Naive B cell (primary cell): ENCODE measurements at regions not wholly inside any gene's neighbourhood (a gene's known extent, or its start where the extent isn't known, plus 50 kb on each side); places are given as distances from the start of the nearest gene placed in this dataset.
"Not testable (repeated sequence)": the region's sequence is repeated elsewhere in the genome, so short reads cannot be mapped to it uniquely, and the experiment has no call there.

Source experiments
- ATAC-seq, 2 donors: fragments of 150-1000 bp; cut with Tn5 transposase; 2 replicates each; pipeline ENCODE4 v1.10.0; 2021; ENCODE audit warnings: low read depth in 2 of 2, mild to moderate bottlenecking in 2 of 2, moderate library complexity in 2 of 2
- DNase-seq: peaks from one replicate; pipeline ENCODE4 v3.0.0; 2022
- H3K27ac Mint-ChIP-seq, 6 donors: one replicate each; pipeline ENCODE4 v1.8.0; 2020 to 2022; ENCODE audit warnings: mild to moderate bottlenecking in 6 of 6, mixed read lengths in 6 of 6, moderate library complexity in 5 of 6, inconsistent platforms in 2 of 6
- H3K27me3 Mint-ChIP-seq, 3 donors: one replicate each; pipeline ENCODE4 v1.8.0; 2021 to 2022; ENCODE audit warnings: mixed read lengths in 3 of 3, mild to moderate bottlenecking in 1 of 3
- H3K36me3 Mint-ChIP-seq, 2 donors: one replicate each; pipeline ENCODE4 v1.8.0; 2020 to 2022; ENCODE audit warnings: mixed read lengths in 2 of 2, inconsistent platforms in 1 of 2, mild to moderate bottlenecking in 1 of 2
- H3K4me1 Mint-ChIP-seq, 3 donors: one replicate each; pipeline ENCODE4 v1.8.0; 2020 to 2022; ENCODE audit warnings: mixed read lengths in 3 of 3, inconsistent platforms in 1 of 3, mild to moderate bottlenecking in 1 of 3, moderate library complexity in 1 of 3
- H3K4me3 Mint-ChIP-seq, 8 donors: one replicate each; pipeline ENCODE4 v1.8.0; 2020 to 2022; ENCODE audit warnings: mild to moderate bottlenecking in 8 of 8, mixed read lengths in 8 of 8, moderate library complexity in 8 of 8, inconsistent platforms in 2 of 8
- H3K9me3 Mint-ChIP-seq, 7 donors: one replicate each; pipeline ENCODE4 v1.8.0; 2020 to 2022; ENCODE audit warnings: mixed read lengths in 7 of 7, mild to moderate bottlenecking in 5 of 7, inconsistent platforms in 2 of 7, moderate library complexity in 1 of 7

GRCh38 chr21:6363591-6363990 is 4157.8 kb upstream of the TPTE start:
- H3K27ac Mint-ChIP-seq: not testable (repeated sequence)

GRCh38 chr21:6368824-6369223 is 4152.6 kb upstream of the TPTE start:
- not testable (repeated sequence) for H3K27ac Mint-ChIP-seq, H3K4me3 Mint-ChIP-seq, DNase-seq, H3K4me1 Mint-ChIP-seq, ATAC-seq, H3K27me3 Mint-ChIP-seq, H3K36me3 Mint-ChIP-seq, H3K9me3 Mint-ChIP-seq

More at GRCh38 chr21:6363591-6363990, 4157.8 kb upstream of the TPTE start:
- not testable (repeated sequence) for DNase-seq, ATAC-seq, H3K4me1 Mint-ChIP-seq, H3K36me3 Mint-ChIP-seq, H3K27me3 Mint-ChIP-seq, H3K9me3 Mint-ChIP-seq, H3K4me3 Mint-ChIP-seq

- not testable (repeated sequence) for H3K27ac Mint-ChIP-seq, H3K4me1 Mint-ChIP-seq, H3K27me3 Mint-ChIP-seq, ATAC-seq, H3K9me3 Mint-ChIP-seq, DNase-seq, H3K36me3 Mint-ChIP-seq, H3K4me3 Mint-ChIP-seq
Observed at GRCh38 chr21:6373253-6373652, 4148.1 kb upstream of the TPTE start.

GRCh38 chr21:6374232-6374631 is 4147.2 kb upstream of the TPTE start:
- not testable (repeated sequence) for H3K36me3 Mint-ChIP-seq, H3K4me1 Mint-ChIP-seq, H3K27me3 Mint-ChIP-seq, ATAC-seq, H3K9me3 Mint-ChIP-seq, H3K4me3 Mint-ChIP-seq, H3K27ac Mint-ChIP-seq
- DNase-seq: peak; percentile 12

- H3K4me3 Mint-ChIP-seq: peak overlapping the region in 1 of 8 donors; percentile 48
- H3K27ac Mint-ChIP-seq, H3K4me1 Mint-ChIP-seq, H3K9me3 Mint-ChIP-seq, ATAC-seq, H3K27me3 Mint-ChIP-seq, H3K36me3 Mint-ChIP-seq, DNase-seq: not testable (repeated sequence)
Observed at GRCh38 chr21:6374926-6375325, 4146.5 kb upstream of the TPTE start.

- H3K27me3 Mint-ChIP-seq, H3K27ac Mint-ChIP-seq, H3K9me3 Mint-ChIP-seq, H3K4me1 Mint-ChIP-seq, H3K36me3 Mint-ChIP-seq, H3K4me3 Mint-ChIP-seq, ATAC-seq, DNase-seq: not testable (repeated sequence)
Observed at GRCh38 chr21:6375776-6376175, 4145.6 kb upstream of the TPTE start.

GRCh38 chr21:6376321-6377070 is 4144.9 kb upstream of the TPTE start:
- not testable (repeated sequence) for H3K36me3 Mint-ChIP-seq, DNase-seq, H3K4me1 Mint-ChIP-seq, H3K9me3 Mint-ChIP-seq, ATAC-seq, H3K27me3 Mint-ChIP-seq, H3K27ac Mint-ChIP-seq
- H3K4me3 Mint-ChIP-seq: peak overlapping the region in 1 of 8 donors; percentile 35
